Colonic mucosa (tissue), 4 donors: ENCODE measurements at regions not wholly inside any gene's neighbourhood (a gene's known extent, or its start where the extent isn't known, plus 50 kb on each side); places are given as distances from the start of the nearest gene placed in this dataset.

Experiments used
- DNase-seq: peaks from one replicate; pipeline ENCODE4 v3.0.0-alpha.2; 2020
- H3K27ac ChIP-seq: fragments of 200-600 bp; one replicate; pipeline ENCODE4 v1.8.0; 2021
- H3K27me3 ChIP-seq: fragments of 200-600 bp; one replicate; pipeline ENCODE4 v1.8.0; 2021
- H3K36me3 ChIP-seq: fragments of 200-600 bp; one replicate; pipeline ENCODE4 v1.8.0; 2021
- H3K4me1 ChIP-seq: fragments of 200-600 bp; one replicate; pipeline ENCODE4 v1.8.0; 2021; ENCODE audit warnings: mild to moderate bottlenecking
- H3K4me3 ChIP-seq: fragments of 200-600 bp; one replicate; pipeline ENCODE4 v1.8.0; 2021
- H3K9ac ChIP-seq, 2 donors: one replicate each; pipeline ENCODE4 v1.7.0; 2013; ENCODE audit warnings: control low read depth in 2 of 2, low read depth in 2 of 2, low read length in 2 of 2
- H3K9me3 ChIP-seq: fragments of 200-600 bp; one replicate; pipeline ENCODE4 v1.8.0; 2021
- intact Hi-C: fragments of 100-400 bp; cut with DNase I; formaldehyde crosslinking; loops from one replicate; pipeline ENCODE4 v1.14.1; 2022
- TF ChIP-seq, protein P1 (sequence below): fragments of 200-600 bp; IDR thresholded peaks from one replicate; pipeline ENCODE4 v1.8.0; 2022; ENCODE audit warnings: antibody characterized with exemption, mild to moderate bottlenecking
- donor health status: healthy.
- donor health status: DM: no; HTN: no; CAD: no.
- donor health status: DM: no; HTN: no; CAD: no.

DNA sequence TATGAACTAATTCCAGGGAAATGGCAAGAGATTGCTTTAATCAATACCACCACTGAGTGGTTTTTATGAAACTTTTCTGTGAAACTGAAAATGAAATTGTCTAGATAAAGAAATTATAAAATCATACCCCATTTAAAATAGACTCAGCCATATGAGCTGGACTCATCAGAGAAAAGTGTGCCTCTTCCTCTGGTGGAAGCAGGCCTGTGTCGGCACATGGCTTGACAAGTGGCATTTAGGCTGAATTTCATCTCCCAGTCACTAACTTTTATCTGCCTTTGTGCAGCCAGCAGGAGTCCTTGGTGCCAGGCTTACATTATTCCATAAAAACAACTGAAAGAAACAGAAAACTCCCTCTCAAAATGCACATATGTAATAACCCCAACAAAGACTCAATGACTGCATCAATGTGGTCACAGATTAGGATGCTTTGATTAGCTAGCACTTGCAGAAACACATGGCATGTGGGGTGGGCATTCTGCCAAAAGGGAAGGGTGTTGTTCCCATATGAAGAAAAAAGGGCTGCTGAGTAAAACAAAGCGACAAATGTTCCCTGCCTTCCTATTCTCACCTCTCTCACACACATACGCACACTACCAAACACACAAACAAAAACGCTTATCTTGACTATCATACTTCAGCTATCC lies 232.3 kb downstream of the PABPC4L start:
- H3K27ac ChIP-seq = no peak overlapping the region
- no peak overlapping the region for H3K4me3 ChIP-seq
- H3K27me3 ChIP-seq = no peaks in the 10 kb centered on the region
- no peaks in the 10 kb centered on the region for H3K36me3 ChIP-seq
- no peak for DNase-seq
- no peaks in the 10 kb centered on the region for H3K4me1 ChIP-seq
- no peak overlapping the region for H3K9ac ChIP-seq
- H3K9me3 ChIP-seq = no peaks in the 10 kb centered on the region
- TF ChIP-seq, protein P1, sequence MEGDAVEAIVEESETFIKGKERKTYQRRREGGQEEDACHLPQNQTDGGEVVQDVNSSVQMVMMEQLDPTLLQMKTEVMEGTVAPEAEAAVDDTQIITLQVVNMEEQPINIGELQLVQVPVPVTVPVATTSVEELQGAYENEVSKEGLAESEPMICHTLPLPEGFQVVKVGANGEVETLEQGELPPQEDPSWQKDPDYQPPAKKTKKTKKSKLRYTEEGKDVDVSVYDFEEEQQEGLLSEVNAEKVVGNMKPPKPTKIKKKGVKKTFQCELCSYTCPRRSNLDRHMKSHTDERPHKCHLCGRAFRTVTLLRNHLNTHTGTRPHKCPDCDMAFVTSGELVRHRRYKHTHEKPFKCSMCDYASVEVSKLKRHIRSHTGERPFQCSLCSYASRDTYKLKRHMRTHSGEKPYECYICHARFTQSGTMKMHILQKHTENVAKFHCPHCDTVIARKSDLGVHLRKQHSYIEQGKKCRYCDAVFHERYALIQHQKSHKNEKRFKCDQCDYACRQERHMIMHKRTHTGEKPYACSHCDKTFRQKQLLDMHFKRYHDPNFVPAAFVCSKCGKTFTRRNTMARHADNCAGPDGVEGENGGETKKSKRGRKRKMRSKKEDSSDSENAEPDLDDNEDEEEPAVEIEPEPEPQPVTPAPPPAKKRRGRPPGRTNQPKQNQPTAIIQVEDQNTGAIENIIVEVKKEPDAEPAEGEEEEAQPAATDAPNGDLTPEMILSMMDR = no peak
- intact Hi-C loops = no loop called here

DNA sequence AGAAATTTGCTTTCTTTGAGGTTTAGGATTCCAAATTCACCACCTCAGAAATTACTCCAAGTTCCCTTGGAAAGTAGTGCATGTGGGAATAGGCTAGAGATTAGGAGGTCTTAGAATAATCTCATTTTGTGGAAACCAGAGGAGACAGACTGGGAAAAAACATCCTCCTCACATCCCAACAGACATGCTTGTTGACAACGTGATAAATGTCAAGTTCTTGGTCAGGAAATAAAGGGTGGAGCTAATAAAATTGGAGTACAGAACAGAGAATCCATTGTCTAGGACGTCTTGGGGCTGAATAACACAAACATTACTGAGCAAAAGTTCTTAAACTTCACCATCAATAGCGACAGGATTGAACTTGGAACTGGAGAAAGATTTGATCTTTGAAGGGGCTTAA lies 233.4 kb downstream of the PABPC4L start:
- no peaks in the 10 kb centered on the region for H3K9me3 ChIP-seq
- no peaks in the 10 kb centered on the region for H3K36me3 ChIP-seq
- no peaks in the 10 kb centered on the region for H3K4me1 ChIP-seq
- H3K9ac ChIP-seq = no peak overlapping the region
- no peak overlapping the region for H3K27ac ChIP-seq
- DNase-seq = no peak
- H3K27me3 ChIP-seq = no peaks in the 10 kb centered on the region
- no peak overlapping the region for H3K4me3 ChIP-seq
- TF ChIP-seq, protein P1 = no peak
- intact Hi-C loops = no loop called here

DNA sequence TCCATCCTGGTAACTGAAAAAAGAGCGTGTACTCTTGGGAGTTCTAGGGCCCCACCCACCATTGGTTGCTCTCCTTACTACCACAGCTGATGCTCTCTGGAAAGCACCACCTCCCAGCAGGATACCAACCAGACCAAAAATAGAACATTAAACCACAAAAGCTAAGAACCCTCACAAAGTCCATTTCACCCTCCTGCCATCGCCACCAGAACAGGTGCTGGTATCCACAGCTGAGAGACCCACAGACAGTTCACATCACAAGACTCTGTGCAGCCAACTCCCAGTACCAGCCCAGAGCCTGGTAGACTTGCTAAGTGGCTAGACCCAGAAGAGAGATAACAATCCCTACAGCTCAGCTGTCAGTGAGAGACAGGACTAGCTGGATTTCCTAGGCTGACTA lies 240.6 kb downstream of the PABPC4L start:
- Histone ChIP-seq H3K9ac (no peak overlapping the region), H3K27me3 (no peaks in the 10 kb centered on the region), H3K4me1 (no peaks in the 10 kb centered on the region), H3K4me3 (no peak overlapping the region), H3K36me3 (no peaks in the 10 kb centered on the region), H3K27ac (no peak overlapping the region), H3K9me3 (no peaks in the 10 kb centered on the region)
- DNase-seq = no peak
- intact Hi-C loops = no loop called here
- TF ChIP-seq, protein P1 = no peak

DNA sequence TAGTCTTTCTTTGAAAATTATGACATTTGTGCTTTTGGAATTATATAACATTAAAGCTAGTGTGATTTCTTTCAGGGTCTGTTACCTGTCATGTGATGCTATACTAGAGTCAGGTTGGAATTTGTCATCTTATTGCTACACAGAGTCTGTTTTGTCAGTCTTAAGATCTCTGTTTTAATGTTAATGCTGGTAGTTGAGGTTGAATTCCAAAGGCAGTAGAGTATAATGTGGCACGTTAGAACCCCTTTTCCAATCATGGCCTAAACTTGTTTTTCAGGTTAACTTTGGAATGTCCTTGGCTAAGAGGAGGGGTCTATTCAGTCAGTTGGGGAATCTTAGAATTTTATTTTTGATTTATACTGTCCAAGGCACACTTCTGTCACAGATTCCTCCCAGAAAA lies 258.5 kb downstream of the PABPC4L start:
- Histone ChIP-seq H3K9ac (no peak overlapping the region), H3K27me3 (no peaks in the 10 kb centered on the region), H3K4me1 (no peaks in the 10 kb centered on the region), H3K9me3 (no peaks in the 10 kb centered on the region), H3K4me3 (no peak overlapping the region), H3K36me3 (no peaks in the 10 kb centered on the region), H3K27ac (no peak overlapping the region)
- TF ChIP-seq, protein P1 = no peak
- intact Hi-C loops = no loop called here
- no peak for DNase-seq

DNA sequence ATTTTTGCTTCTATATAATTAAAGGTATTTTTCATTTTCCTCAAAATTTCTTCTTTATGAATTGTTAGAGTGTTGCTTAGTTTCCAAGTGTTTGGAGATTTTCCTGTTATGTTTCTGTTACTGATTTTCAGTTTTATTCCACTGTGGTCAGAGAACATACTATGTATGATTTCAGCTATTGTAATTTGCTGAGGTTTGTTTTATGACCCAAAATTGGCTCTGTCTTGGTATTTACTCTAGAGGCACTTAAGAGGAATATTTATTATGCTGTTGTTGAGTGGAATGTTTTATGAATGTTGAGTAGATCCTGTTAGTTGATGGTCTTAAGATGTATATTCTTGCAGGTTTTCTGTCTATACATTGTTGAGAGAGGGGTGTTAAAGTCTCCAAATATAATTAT lies 263.5 kb downstream of the PABPC4L start:
- TF ChIP-seq, protein P1 = no peak
- no peaks in the 10 kb centered on the region for H3K36me3 ChIP-seq
- H3K27ac ChIP-seq = no peak overlapping the region
- H3K4me3 ChIP-seq = no peak overlapping the region
- H3K9me3 ChIP-seq = no peaks in the 10 kb centered on the region
- no peaks in the 10 kb centered on the region for H3K27me3 ChIP-seq
- no peak for DNase-seq
- H3K4me1 ChIP-seq = no peaks in the 10 kb centered on the region
- no peak overlapping the region for H3K9ac ChIP-seq
- intact Hi-C loops = no loop called here
